ENCODE measurements at regions not wholly inside any gene's neighbourhood (a gene's known extent, or its start where the extent isn't known, plus 50 kb on each side); places are given as distances from the start of the nearest gene placed in this dataset.

- no peak for TF ChIP-seq CTBP2 (IDR thresholded peaks at IDR 0.05; ENCODE audit: borderline replicate concordance, insufficient read depth, insufficient read length, low read length)
- no peak for TF ChIP-seq CTCF (IDR thresholded peaks at IDR 0.05; ENCODE audit: control extremely low read depth in 1 of 3, insufficient read depth in 1 of 3, low read depth in 1 of 3, low read length in 3 of 3)
Measured at GRCh38 chr11:134791102-134791501, 379.1 kb upstream of the B3GAT1 start (continued).
